ENCODE measurements at regions not wholly inside any gene's neighbourhood (a gene's known extent, or its start where the extent isn't known, plus 50 kb on each side); places are given as distances from the start of the nearest gene placed in this dataset.

DNA sequence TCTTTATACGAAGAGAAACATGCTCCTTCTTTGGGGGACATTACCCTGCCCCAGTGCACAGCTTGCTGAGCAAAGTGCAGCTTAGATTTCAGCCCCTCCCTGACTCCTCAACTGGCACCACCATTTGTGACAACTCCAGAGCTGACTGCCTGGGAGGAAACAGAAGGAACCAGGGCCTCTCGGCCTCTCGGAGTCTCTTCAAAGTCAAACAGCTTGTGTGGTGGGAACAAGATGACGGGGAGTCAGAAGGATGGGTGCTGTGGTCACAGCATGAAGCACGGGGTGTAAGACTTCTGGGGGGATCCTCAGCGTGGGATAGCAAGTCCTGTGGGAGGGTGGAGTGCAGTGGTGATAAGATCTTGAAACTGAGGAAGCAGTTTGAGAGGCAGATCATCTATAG is 123.5 kb upstream of the BCL2L14 start:
- TF ChIP-seq EZH2 (IDR thresholded peaks at IDR 0.05; ENCODE audit: insufficient read depth, low read length) (no peak), CTCF (IDR thresholded peaks at IDR 0.05; ENCODE audit: insufficient read depth, low read depth, low read length) (no peak)

All from astrocyte (in vitro differentiated cells and primary cell).